Testis (tissue), 2 donors: ENCODE measurements at regions not wholly inside any gene's neighbourhood (a gene's known extent, or its start where the extent isn't known, plus 50 kb on each side); places are given as distances from the start of the nearest gene placed in this dataset.

Source experiments
- DNase-seq: peaks from one replicate; pipeline ENCODE4 v3.0.0-alpha.2; 2019
- H3K27ac ChIP-seq, 2 donors: fragments of 200-600 bp; sonication (generic); one replicate each; pipeline ENCODE4 v1.5.1; 2019
- H3K27me3 ChIP-seq: fragments of 200-600 bp; sonication (generic); one replicate; pipeline ENCODE4 v1.5.1; 2019
- H3K36me3 ChIP-seq: fragments of 200-600 bp; sonication (generic); one replicate; pipeline ENCODE4 v1.5.1; 2017; ENCODE audit warnings: low read depth; ENCODE audit errors: missing control alignments
- H3K4me1 ChIP-seq: fragments of 200-600 bp; sonication (generic); one replicate; pipeline ENCODE4 v1.5.1; 2019
- H3K4me3 ChIP-seq, 2 donors: fragments of 200-600 bp; sonication (generic); one replicate each; pipeline ENCODE4 v1.5.1; 2017 to 2019
- H3K9me3 ChIP-seq: fragments of 200-600 bp; sonication (generic); one replicate; pipeline ENCODE4 v1.5.1; 2017
- CTCF ChIP-seq, 3 experiments: fragments of 450-650 bp in 2 of 3; fragments of 200-600 bp in 1 of 3; sonication (generic) in 1 of 3; IDR thresholded peaks; one replicate each; pipeline ENCODE4 v1.5.1; 2016 to 2019; ENCODE audit warnings: antibody characterized with exemption in 3 of 3, mild to moderate bottlenecking in 2 of 3, moderate library complexity in 1 of 3
- POLR2A ChIP-seq: fragments of 450-650 bp; IDR thresholded peaks from one replicate; pipeline ENCODE4 v1.6.1; 2017; ENCODE audit warnings: antibody characterized with exemption, mild to moderate bottlenecking, moderate library complexity
- WGBS, 2 donors: methylation state at CpG; one replicate each; pipeline ENCODE4 v1.1.5; 2018; 5-methylcytosine and 5-hydroxymethylcytosine counted together
- intact Hi-C: fragments of 100-400 bp; cut with DNase I; formaldehyde crosslinking; loops from one replicate; pipeline ENCODE4 v1.15.1; 2023; ENCODE audit warnings: low total_unique reads

- Histone ChIP-seq H3K36me3 (no peaks in the 10 kb centered on the region), H3K9me3 (no peaks in the 10 kb centered on the region), H3K27me3 (no peaks in the 10 kb centered on the region), H3K4me1 (no peaks in the 10 kb centered on the region), H3K4me3 (no peak overlapping the region), H3K27ac (no peak overlapping the region)
- intact Hi-C loops, result no loop called here
- no peak for TF ChIP-seq POLR2A
- DNase-seq, result no peak
- 92 to 93% methylated on average over 1 of the region's 1 CpG for WGBS, 2 donors
Measured at GRCh38 chr21:17730782-17731181, 88.4 kb downstream of the C21orf91 start.

- intact Hi-C loops, result no loop called here
- no peaks in the 10 kb centered on the region for H3K9me3 ChIP-seq
- H3K27me3 ChIP-seq, result no peaks in the 10 kb centered on the region
Measured at GRCh38 chr21:17729455-17729854, 89.7 kb downstream of the C21orf91 start.

GRCh38 chr21:17727361-17727760 is 91.8 kb downstream of the C21orf91 start:
- intact Hi-C loops, result no loop called here
- H3K9me3 ChIP-seq, result no peaks in the 10 kb centered on the region
- WGBS, 2 donors, result 60 to 93% methylated on average over 6 of the region's 6 CpGs
- H3K36me3 ChIP-seq, result no peaks in the 10 kb centered on the region
- H3K27ac ChIP-seq, result no peak overlapping the region
- TF ChIP-seq CTCF (IDR thresholded peaks at IDR 0.05) (no peak), POLR2A (no peak)
- DNase-seq, result no peak
- no peak overlapping the region for H3K4me3 ChIP-seq
- no peaks in the 10 kb centered on the region for H3K4me1 ChIP-seq
- H3K27me3 ChIP-seq, result no peaks in the 10 kb centered on the region

More at GRCh38 chr21:17729455-17729854, 89.7 kb downstream of the C21orf91 start:
- Histone ChIP-seq H3K36me3 (no peaks in the 10 kb centered on the region), H3K4me1 (no peaks in the 10 kb centered on the region), H3K27ac (no peak overlapping the region), H3K4me3 (no peak overlapping the region)
- no peak for DNase-seq
- TF ChIP-seq POLR2A (no peak), CTCF (IDR thresholded peaks at IDR 0.05) (no peak)
- WGBS, 2 donors, result 67 to 74% methylated on average over 2 of the region's 2 CpGs

GRCh38 chr21:17726047-17726829 is 92.9 kb downstream of the C21orf91 start:
- intact Hi-C loops, result no loop called here
- H3K4me1 ChIP-seq, result no peaks in the 10 kb centered on the region
- no peak for DNase-seq
- H3K27me3 ChIP-seq, result no peaks in the 10 kb centered on the region
- H3K27ac ChIP-seq, result no peak overlapping the region
- 91 to 96% methylated on average over 8 of the region's 8 CpGs for WGBS, 2 donors
- H3K4me3 ChIP-seq, result no peak overlapping the region
- TF ChIP-seq POLR2A (no peak), CTCF (IDR thresholded peaks at IDR 0.05) (peak in 1 of 3 experiments; percentile 19)
- H3K9me3 ChIP-seq, result no peaks in the 10 kb centered on the region
- no peaks in the 10 kb centered on the region for H3K36me3 ChIP-seq

GRCh38 chr21:17725339-17725738 is 93.8 kb downstream of the C21orf91 start:
- WGBS, 2 donors, result 70 to 81% methylated on average over 3 of the region's 3 CpGs
- intact Hi-C loops, result no loop called here
- TF ChIP-seq CTCF (IDR thresholded peaks at IDR 0.05), result no peak
- TF ChIP-seq POLR2A, result no peak

More at GRCh38 chr21:17725339-17725738, 93.8 kb downstream of the C21orf91 start:
- DNase-seq, result no peak
- no peak overlapping the region for H3K4me3 ChIP-seq
- no peaks in the 10 kb centered on the region for H3K36me3 ChIP-seq
- H3K9me3 ChIP-seq, result no peaks in the 10 kb centered on the region
- no peak overlapping the region for H3K27ac ChIP-seq
- no peaks in the 10 kb centered on the region for H3K27me3 ChIP-seq
- H3K4me1 ChIP-seq, result no peaks in the 10 kb centered on the region
